WTC11 (cell line): ENCODE measurements at regions not wholly inside any gene's neighbourhood (a gene's known extent, or its start where the extent isn't known, plus 50 kb on each side); places are given as distances from the start of the nearest gene placed in this dataset.

Source experiments
- ATAC-seq: fragments of 200-7000 bp; cut with Tn5 transposase; 2 replicates; pipeline ENCODE4 v1.10.0; 2021; ENCODE audit warnings: mild to moderate bottlenecking, moderate library complexity
- CTCF ChIA-PET: fragments of 300-600 bp; sonication (Branson Sonifier 250); formaldehyde crosslinking; loops from one replicate; lab custom pipeline; 2021; ENCODE audit warnings: antibody characterized with exemption; lab: Charles Lee
- POLR2A ChIA-PET: fragments of 350-600 bp; sonication (Branson Sonifier 250); formaldehyde crosslinking; loops from one replicate; lab custom pipeline; 2021; ENCODE audit warnings: antibody characterized with exemption; lab: Charles Lee
- DNase-seq: peaks from one replicate; pipeline ENCODE4 v3.0.0; 2021; ENCODE audit warnings: low spot score
- H3K27ac Mint-ChIP-seq: 2 replicates; pipeline ENCODE4 v1.8.0; 2021; ENCODE audit warnings: mixed read lengths
- H3K27me3 Mint-ChIP-seq: 2 replicates; pipeline ENCODE4 v1.8.0; 2021; ENCODE audit warnings: low read depth, mild to moderate bottlenecking, moderate library complexity, mixed read lengths
- H3K36me3 Mint-ChIP-seq: 2 replicates; pipeline ENCODE4 v1.8.0; 2021; ENCODE audit warnings: mixed read lengths
- H3K4me1 Mint-ChIP-seq: 2 replicates; pipeline ENCODE4 v1.8.0; 2022; ENCODE audit warnings: mixed read lengths
- H3K4me3 Mint-ChIP-seq: 2 replicates; pipeline ENCODE4 v1.8.0; 2021; ENCODE audit warnings: mild to moderate bottlenecking, moderate library complexity, mixed read lengths
- H3K9me3 Mint-ChIP-seq: 2 replicates; pipeline ENCODE4 v1.8.0; 2021; ENCODE audit warnings: mixed read lengths
- ATF6 ChIP-seq: sonication (generic); formaldehyde crosslinking; IDR thresholded peaks from 2 replicates; pipeline ENCODE4 v1.8.1; 2023; ENCODE audit warnings: mild to moderate bottlenecking, missing genetic modification reagents
- CREB1 ChIP-seq: sonication (generic); formaldehyde crosslinking; IDR thresholded peaks from 2 replicates; pipeline ENCODE4 v1.8.0; 2023; ENCODE audit warnings: mild to moderate bottlenecking, missing genetic modification reagents
- E2F1 ChIP-seq: sonication (generic); formaldehyde crosslinking; IDR thresholded peaks from 2 replicates; pipeline ENCODE4 v1.8.0; 2022; ENCODE audit warnings: mild to moderate bottlenecking, missing genetic modification reagents
- E2F4 ChIP-seq: sonication (generic); formaldehyde crosslinking; IDR thresholded peaks from 2 replicates; pipeline ENCODE4 v1.8.1; 2022; ENCODE audit warnings: low read depth, mild to moderate bottlenecking, moderate library complexity, missing genetic modification reagents, borderline replicate concordance
- ERG ChIP-seq: fragments of 250-450 bp; sonication (Bioruptor Pico); IDR thresholded peaks from 2 replicates; pipeline ENCODE4 v1.8.0; 2021; ENCODE audit warnings: mild to moderate bottlenecking
- FOXK1 ChIP-seq: sonication (generic); formaldehyde crosslinking; IDR thresholded peaks from 2 replicates; pipeline ENCODE4 v1.8.0; 2022; ENCODE audit warnings: mild to moderate bottlenecking, moderate library complexity, missing genetic modification reagents
- GABPB1 ChIP-seq: sonication (generic); formaldehyde crosslinking; IDR thresholded peaks from 2 replicates; pipeline ENCODE4 v1.8.1; 2023; ENCODE audit warnings: mild to moderate bottlenecking, missing genetic modification reagents
- GTF2I ChIP-seq: fragments of 250-450 bp; sonication (Bioruptor Pico); conservative IDR thresholded peaks from 2 replicates; pipeline ENCODE4 v1.4.0; 2021; ENCODE audit warnings: mild to moderate bottlenecking
- HMGA2 ChIP-seq: fragments of 250-450 bp; sonication (Bioruptor Pico); IDR thresholded peaks from 2 replicates; pipeline ENCODE4 v1.4.0; 2021; ENCODE audit warnings: mild to moderate bottlenecking, moderate library complexity
- HMGXB4 ChIP-seq: sonication (generic); formaldehyde crosslinking; IDR thresholded peaks from 2 replicates; pipeline ENCODE4 v1.8.1; 2023; ENCODE audit warnings: mild to moderate bottlenecking, moderate library complexity, missing genetic modification reagents
- JUN ChIP-seq: sonication (generic); formaldehyde crosslinking; IDR thresholded peaks from 2 replicates; pipeline ENCODE4 v1.8.0; 2023; ENCODE audit warnings: mild to moderate bottlenecking, missing genetic modification reagents
- NR3C1 ChIP-seq: sonication (generic); formaldehyde crosslinking; conservative IDR thresholded peaks from 2 replicates; pipeline ENCODE4 v1.8.1; 2023; ENCODE audit warnings: low read depth, mild to moderate bottlenecking, missing genetic modification reagents
- RELA ChIP-seq: sonication (generic); formaldehyde crosslinking; IDR thresholded peaks from 2 replicates; pipeline ENCODE4 v1.8.1; 2022; ENCODE audit warnings: missing genetic modification reagents, mild to moderate bottlenecking, borderline replicate concordance
- STAT6 ChIP-seq: sonication (generic); formaldehyde crosslinking; conservative IDR thresholded peaks from 2 replicates; pipeline ENCODE4 v1.8.1; 2023; ENCODE audit warnings: mild to moderate bottlenecking, low read depth, missing genetic modification reagents, moderate library complexity
- USF2 ChIP-seq: sonication (generic); formaldehyde crosslinking; IDR thresholded peaks from 2 replicates; pipeline ENCODE4 v1.8.1; 2023; ENCODE audit warnings: mild to moderate bottlenecking, missing genetic modification reagents, moderate library complexity
- ZNF263 ChIP-seq: sonication (generic); formaldehyde crosslinking; IDR thresholded peaks from 2 replicates; pipeline ENCODE4 v1.8.1; 2022; ENCODE audit warnings: low read depth, mild to moderate bottlenecking, moderate library complexity, missing genetic modification reagents
- ZNF317 ChIP-seq: sonication (generic); formaldehyde crosslinking; IDR thresholded peaks from 2 replicates; pipeline ENCODE4 v1.8.1; 2023; ENCODE audit warnings: low read depth, mild to moderate bottlenecking, moderate library complexity, missing genetic modification reagents, borderline replicate concordance
- TF ChIP-seq, protein P1 (sequence below): sonication (generic); formaldehyde crosslinking; IDR thresholded peaks from 2 replicates; pipeline ENCODE4 v1.8.0; 2022; ENCODE audit warnings: mild to moderate bottlenecking, missing genetic modification reagents
- TF ChIP-seq, protein P2 (sequence below): sonication (generic); formaldehyde crosslinking; IDR thresholded peaks from 2 replicates; pipeline ENCODE4 v1.8.0; 2022; ENCODE audit warnings: missing genetic modification reagents
- TF ChIP-seq, protein P3 (sequence below): sonication (generic); formaldehyde crosslinking; IDR thresholded peaks from 2 replicates; pipeline ENCODE4 v1.8.0; 2023; ENCODE audit warnings: missing genetic modification reagents

DNA sequence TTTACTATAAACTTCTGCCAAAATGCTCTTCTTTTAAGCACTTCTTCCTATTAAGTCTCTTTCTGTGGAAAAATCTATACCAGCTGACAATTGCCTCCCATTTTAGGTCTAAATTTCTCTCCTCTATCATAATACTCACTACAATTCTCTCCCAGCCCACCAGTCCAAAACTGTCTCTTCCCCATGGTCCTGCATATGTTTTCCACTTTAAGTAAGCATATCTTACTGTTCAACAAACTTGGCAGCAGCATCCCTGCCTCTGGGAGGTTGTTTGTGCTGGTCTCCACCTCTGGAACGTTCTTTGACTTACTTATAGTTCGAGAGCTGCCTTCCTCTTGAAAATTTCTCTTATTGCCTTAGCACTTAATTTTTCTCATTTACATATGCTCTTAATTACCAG is 180.5 kb downstream of the COL12A1 start:
- H3K4me3 Mint-ChIP-seq: no peak overlapping the region
- ChIA-PET CTCF (no interaction called here), POLR2A (no interaction called here)
- TF ChIP-seq GTF2I (CRISPR knock-in tag) (no peak), E2F1 (CRISPR knock-in tag) (no peak), E2F4 (no peak), HMGA2 (CRISPR knock-in tag) (no peak), JUN (CRISPR knock-in tag) (no peak), USF2 (CRISPR knock-in tag) (no peak), GABPB1 (no peak), CREB1 (no peak), ZNF317 (CRISPR knock-in tag) (no peak), ATF6 (CRISPR knock-in tag) (no peak), NR3C1 (CRISPR knock-in tag) (no peak), STAT6 (CRISPR knock-in tag) (no peak), ERG (CRISPR knock-in tag) (no peak), FOXK1 (CRISPR knock-in tag) (no peak), ZNF263 (CRISPR knock-in tag) (no peak), HMGXB4 (no peak), RELA (no peak)
- TF ChIP-seq, protein P1, sequence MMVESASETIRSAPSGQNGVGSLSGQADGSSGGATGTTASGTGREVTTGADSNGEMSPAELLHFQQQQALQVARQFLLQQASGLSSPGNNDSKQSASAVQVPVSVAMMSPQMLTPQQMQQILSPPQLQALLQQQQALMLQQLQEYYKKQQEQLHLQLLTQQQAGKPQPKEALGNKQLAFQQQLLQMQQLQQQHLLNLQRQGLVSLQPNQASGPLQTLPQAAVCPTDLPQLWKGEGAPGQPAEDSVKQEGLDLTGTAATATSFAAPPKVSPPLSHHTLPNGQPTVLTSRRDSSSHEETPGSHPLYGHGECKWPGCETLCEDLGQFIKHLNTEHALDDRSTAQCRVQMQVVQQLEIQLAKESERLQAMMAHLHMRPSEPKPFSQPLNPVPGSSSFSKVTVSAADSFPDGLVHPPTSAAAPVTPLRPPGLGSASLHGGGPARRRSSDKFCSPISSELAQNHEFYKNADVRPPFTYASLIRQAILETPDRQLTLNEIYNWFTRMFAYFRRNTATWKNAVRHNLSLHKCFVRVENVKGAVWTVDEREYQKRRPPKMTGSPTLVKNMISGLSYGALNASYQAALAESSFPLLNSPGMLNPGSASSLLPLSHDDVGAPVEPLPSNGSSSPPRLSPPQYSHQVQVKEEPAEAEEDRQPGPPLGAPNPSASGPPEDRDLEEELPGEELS: no peak
- TF ChIP-seq, protein P2, sequence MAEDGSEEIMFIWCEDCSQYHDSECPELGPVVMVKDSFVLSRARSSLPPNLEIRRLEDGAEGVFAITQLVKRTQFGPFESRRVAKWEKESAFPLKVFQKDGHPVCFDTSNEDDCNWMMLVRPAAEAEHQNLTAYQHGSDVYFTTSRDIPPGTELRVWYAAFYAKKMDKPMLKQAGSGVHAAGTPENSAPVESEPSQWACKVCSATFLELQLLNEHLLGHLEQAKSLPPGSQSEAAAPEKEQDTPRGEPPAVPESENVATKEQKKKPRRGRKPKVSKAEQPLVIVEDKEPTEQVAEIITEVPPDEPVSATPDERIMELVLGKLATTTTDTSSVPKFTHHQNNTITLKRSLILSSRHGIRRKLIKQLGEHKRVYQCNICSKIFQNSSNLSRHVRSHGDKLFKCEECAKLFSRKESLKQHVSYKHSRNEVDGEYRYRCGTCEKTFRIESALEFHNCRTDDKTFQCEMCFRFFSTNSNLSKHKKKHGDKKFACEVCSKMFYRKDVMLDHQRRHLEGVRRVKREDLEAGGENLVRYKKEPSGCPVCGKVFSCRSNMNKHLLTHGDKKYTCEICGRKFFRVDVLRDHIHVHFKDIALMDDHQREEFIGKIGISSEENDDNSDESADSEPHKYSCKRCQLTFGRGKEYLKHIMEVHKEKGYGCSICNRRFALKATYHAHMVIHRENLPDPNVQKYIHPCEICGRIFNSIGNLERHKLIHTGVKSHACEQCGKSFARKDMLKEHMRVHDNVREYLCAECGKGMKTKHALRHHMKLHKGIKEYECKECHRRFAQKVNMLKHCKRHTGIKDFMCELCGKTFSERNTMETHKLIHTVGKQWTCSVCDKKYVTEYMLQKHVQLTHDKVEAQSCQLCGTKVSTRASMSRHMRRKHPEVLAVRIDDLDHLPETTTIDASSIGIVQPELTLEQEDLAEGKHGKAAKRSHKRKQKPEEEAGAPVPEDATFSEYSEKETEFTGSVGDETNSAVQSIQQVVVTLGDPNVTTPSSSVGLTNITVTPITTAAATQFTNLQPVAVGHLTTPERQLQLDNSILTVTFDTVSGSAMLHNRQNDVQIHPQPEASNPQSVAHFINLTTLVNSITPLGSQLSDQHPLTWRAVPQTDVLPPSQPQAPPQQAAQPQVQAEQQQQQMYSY: no peak
- TF ChIP-seq, protein P3, sequence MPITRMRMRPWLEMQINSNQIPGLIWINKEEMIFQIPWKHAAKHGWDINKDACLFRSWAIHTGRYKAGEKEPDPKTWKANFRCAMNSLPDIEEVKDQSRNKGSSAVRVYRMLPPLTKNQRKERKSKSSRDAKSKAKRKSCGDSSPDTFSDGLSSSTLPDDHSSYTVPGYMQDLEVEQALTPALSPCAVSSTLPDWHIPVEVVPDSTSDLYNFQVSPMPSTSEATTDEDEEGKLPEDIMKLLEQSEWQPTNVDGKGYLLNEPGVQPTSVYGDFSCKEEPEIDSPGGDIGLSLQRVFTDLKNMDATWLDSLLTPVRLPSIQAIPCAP (CRISPR knock-in tag): no peak
- 0 out of 2 replicates have a peak, but pooled peaks cover 2% of the 10 kb centered on the region for H3K4me1 Mint-ChIP-seq
- no peak overlapping the region for H3K27ac Mint-ChIP-seq
- no peaks in the 10 kb centered on the region for H3K36me3 Mint-ChIP-seq
- ATAC-seq (no peak), DNase-seq (no peak)
- H3K9me3 Mint-ChIP-seq: no peaks in the 10 kb centered on the region
- H3K27me3 Mint-ChIP-seq: no peaks in the 10 kb centered on the region
